IMR-90 (cell line): ENCODE measurements at regions not wholly inside any gene's neighbourhood (a gene's known extent, or its start where the extent isn't known, plus 50 kb on each side); places are given as distances from the start of the nearest gene placed in this dataset.

ENCODE experiments used
- ATAC-seq: fragments of 200-7000 bp; cut with Tn5 transposase; 2 replicates; pipeline ENCODE4 v1.9.1; 2020; ENCODE audit warnings: low read depth, mild to moderate bottlenecking, moderate library complexity
- BruUV-seq: library from RNA; stranded (reverse); fragments of 400-500 nt; replicated peaks from 2 replicates; lab custom pipeline; 2021; lab: Mats Ljungman, UMichigan
- CTCF ChIA-PET: fragments of 300-600 bp; formaldehyde crosslinking; extraction: SDS; loops from one replicate; lab custom pipeline; 2021; ENCODE audit warnings: antibody characterized with exemption; lab: Yijun Ruan, JAX
- POLR2A ChIA-PET: fragments of 300-600 bp; sonication (Branson Sonifier 250); formaldehyde crosslinking; loops from one replicate; lab custom pipeline; 2022; ENCODE audit warnings: antibody characterized with exemption; ENCODE audit not compliant: unreplicated experiment; lab: Charles Lee
- DNase-seq: peaks from one replicate; pipeline ENCODE4 v3.0.0; 2013
- H2AFZ ChIP-seq: replicated peaks from 2 replicates; pipeline ENCODE3; 2013; ENCODE audit warnings: low read length, mild to moderate bottlenecking; ENCODE audit not compliant: poor library complexity
- H2AK5ac ChIP-seq: 2 replicates; pipeline ENCODE4 v1.6.1; 2013; ENCODE audit warnings: low read depth, low read length, inconsistent platforms
- H2AK9ac ChIP-seq: replicated peaks from 2 replicates; pipeline ENCODE3; 2013; ENCODE audit warnings: mild to moderate bottlenecking, low read depth, low read length, moderate library complexity; ENCODE audit not compliant: poor library complexity
- H2BK120ac ChIP-seq: 2 replicates; pipeline ENCODE4 v1.6.1; 2013; ENCODE audit warnings: low read depth, low read length, inconsistent platforms
- H2BK15ac ChIP-seq: 3 replicates; pipeline ENCODE4 v1.6.1; 2013; ENCODE audit warnings: low read depth, low read length, inconsistent platforms
- H2BK20ac ChIP-seq: 2 replicates; pipeline ENCODE4 v1.6.1; 2013; ENCODE audit warnings: low read depth, mild to moderate bottlenecking, inconsistent platforms, low read length, moderate library complexity
- H2BK5ac ChIP-seq: 2 replicates; pipeline ENCODE4 v1.6.1; 2013; ENCODE audit warnings: mild to moderate bottlenecking, low read depth, low read length, inconsistent platforms; ENCODE audit not compliant: poor library complexity, severe bottlenecking
- H3K14ac ChIP-seq: replicated peaks from 2 replicates; pipeline ENCODE4 v1.6.1; 2013; ENCODE audit warnings: low read depth, low read length, inconsistent platforms
- H3K18ac ChIP-seq: 2 replicates; pipeline ENCODE4 v1.6.1; 2013; ENCODE audit warnings: low read depth, low read length, control low read depth
- H3K23ac ChIP-seq: 2 replicates; pipeline ENCODE4 v1.6.1; 2013; ENCODE audit warnings: low read depth, low read length, inconsistent platforms
- H3K27ac ChIP-seq: 2 replicates; pipeline ENCODE4 v1.5.1; 2013; ENCODE audit warnings: mild to moderate bottlenecking, control low read depth, low read length; ENCODE audit not compliant: insufficient read depth
- H3K27me3 ChIP-seq: 2 replicates; pipeline ENCODE4 v1.6.1; 2013; ENCODE audit warnings: low read length; ENCODE audit not compliant: control insufficient read depth, insufficient read depth
- H3K36me3 ChIP-seq: 2 replicates; pipeline ENCODE4 v1.6.1; 2013; ENCODE audit warnings: low read length, mixed read lengths; ENCODE audit not compliant: control insufficient read depth, insufficient read depth
- H3K4ac ChIP-seq: 2 replicates; pipeline ENCODE4 v1.6.1; 2013; ENCODE audit warnings: low read depth, low read length, inconsistent platforms
- H3K4me1 ChIP-seq: 2 replicates; pipeline ENCODE4 v1.6.1; 2013; ENCODE audit warnings: low read length, mixed read lengths; ENCODE audit not compliant: control insufficient read depth, insufficient read depth
- H3K4me2 ChIP-seq: 2 replicates; pipeline ENCODE4 v1.6.1; 2013; ENCODE audit warnings: low read depth, mild to moderate bottlenecking, control low read depth, low read length, moderate library complexity
- H3K4me3 ChIP-seq: 2 replicates; pipeline ENCODE4 v1.5.1; 2013; ENCODE audit warnings: low read depth, mild to moderate bottlenecking, control low read depth, low read length, moderate library complexity; ENCODE audit not compliant: insufficient read depth
- H3K56ac ChIP-seq: 2 replicates; pipeline ENCODE4 v1.6.1; 2013; ENCODE audit warnings: low read length, inconsistent platforms; ENCODE audit not compliant: insufficient read depth; ENCODE audit errors: extremely low read depth
- H3K79me1 ChIP-seq, 2 experiments: 2 replicates each; pipeline ENCODE4 v1.6.1; 2013; ENCODE audit warnings: low read length in 2 of 2, inconsistent platforms in 1 of 2, low read depth in 1 of 2
- H3K9ac ChIP-seq: 2 replicates; pipeline ENCODE4 v1.6.1; 2013; ENCODE audit warnings: low read depth, low read length, control low read depth
- H3K9me1 ChIP-seq: 2 replicates; pipeline ENCODE4 v1.6.1; 2013; ENCODE audit warnings: low read length, inconsistent platforms; ENCODE audit not compliant: insufficient read depth
- H3K9me3 ChIP-seq: 2 replicates; pipeline ENCODE4 v1.6.1; 2013; ENCODE audit warnings: low read length; ENCODE audit not compliant: control insufficient read depth, insufficient read depth
- H4K20me1 ChIP-seq: 2 replicates; pipeline ENCODE4 v1.6.1; 2013; ENCODE audit warnings: low read length, inconsistent platforms; ENCODE audit not compliant: insufficient read depth
- H4K5ac ChIP-seq: 2 replicates; pipeline ENCODE4 v1.6.1; 2013; ENCODE audit warnings: mild to moderate bottlenecking, low read depth, low read length, control low read depth
- H4K8ac ChIP-seq, 2 experiments: 2 replicates each; pipeline ENCODE4 v1.6.1; 2013; ENCODE audit warnings: low read depth in 2 of 2, low read length in 2 of 2, control low read depth in 1 of 2, inconsistent platforms in 1 of 2
- H4K91ac ChIP-seq: 2 replicates; pipeline ENCODE4 v1.6.1; 2013; ENCODE audit warnings: low read depth, low read length, inconsistent platforms; ENCODE audit not compliant: insufficient read depth
- BHLHE40 ChIP-seq: fragments of 150-350 bp; IDR thresholded peaks from 2 replicates; pipeline ENCODE4 v1.6.1; 2016; ENCODE audit warnings: mild to moderate bottlenecking, low read depth, low read length
- CEBPB ChIP-seq: IDR thresholded peaks from 2 replicates; pipeline ENCODE4 v1.6.1; 2012; ENCODE audit warnings: low read depth, low read length, improper control_type of control experiment
- CHD1 ChIP-seq: IDR thresholded peaks from 2 replicates; pipeline ENCODE4 v1.6.1; 2012; ENCODE audit warnings: low read depth, low read length, improper control_type of control experiment
- FOS ChIP-seq: fragments of 150-350 bp; IDR thresholded peaks from 2 replicates; pipeline ENCODE4 v1.6.1; 2016; ENCODE audit warnings: low read depth, low read length
- MAFK ChIP-seq: IDR thresholded peaks from 2 replicates; pipeline ENCODE4 v1.6.1; 2012; ENCODE audit warnings: low read depth, low read length, improper control_type of control experiment
- MAZ ChIP-seq: IDR thresholded peaks from 2 replicates; pipeline ENCODE4 v1.6.1; 2012; ENCODE audit warnings: low read depth, mild to moderate bottlenecking, low read length, improper control_type of control experiment, moderate library complexity, borderline replicate concordance
- MXI1 ChIP-seq: IDR thresholded peaks from 2 replicates; pipeline ENCODE4 v1.6.1; 2012; ENCODE audit warnings: low read depth, mild to moderate bottlenecking, low read length, moderate library complexity, borderline replicate concordance
- NFE2L2 ChIP-seq: fragments of 150-350 bp; IDR thresholded peaks from 2 replicates; pipeline ENCODE4 v1.6.1; 2016; ENCODE audit warnings: low read depth, mild to moderate bottlenecking, low read length
- POLR2A ChIP-seq: IDR thresholded peaks from 2 replicates; pipeline ENCODE4 v1.6.1; 2012; ENCODE audit warnings: mild to moderate bottlenecking, low read depth, low read length
- RAD21 ChIP-seq: IDR thresholded peaks from 2 replicates; pipeline ENCODE4 v1.6.1; 2012; ENCODE audit warnings: low read length, improper control_type of control experiment
- RCOR1 ChIP-seq: IDR thresholded peaks from 2 replicates; pipeline ENCODE4 v1.6.1; 2012; ENCODE audit warnings: mild to moderate bottlenecking, low read length, improper control_type of control experiment; ENCODE audit not compliant: insufficient replicate concordance
- RFX5 ChIP-seq: IDR thresholded peaks from 2 replicates; pipeline ENCODE4 v1.8.0; 2012; ENCODE audit warnings: low read depth, mild to moderate bottlenecking, low read length, moderate library complexity
- SMC3 ChIP-seq: fragments of 150-350 bp; IDR thresholded peaks from 2 replicates; pipeline ENCODE4 v1.6.1; 2016; ENCODE audit warnings: low read depth, mild to moderate bottlenecking, antibody characterized with exemption, low read length, moderate library complexity
- WGBS, 2 experiments: methylation state at CpG; one replicate each; pipeline versions ENCODE4 v1.1.5 to v1.1.7; 2013; ENCODE audit warnings: missing lambda C conversion rate in 2 of 2; ENCODE audit not compliant: insufficient read length in 1 of 2; ENCODE audit errors: extremely low coverage in 2 of 2; 5-methylcytosine and 5-hydroxymethylcytosine counted together
- dilution Hi-C: fragments of 300-500 bp; cut with HindIII; formaldehyde crosslinking; loops from one replicate; pipeline ENCODE4 v1.14.3; 2018; ENCODE audit warnings: low sequenced_read_pairs; ENCODE audit not compliant: unreplicated experiment
- in situ Hi-C: fragments of 300-500 bp; cut with MboI; formaldehyde crosslinking; loops from 3 replicates; pipeline ENCODE4 v1.14.3; 2019; ENCODE audit warnings: low sequenced_read_pairs, inconsistent platforms, mixed read lengths
- intact Hi-C: fragments of 100-400 bp; cut with micrococcal nuclease; formaldehyde crosslinking; loops from 2 replicates; pipeline ENCODE4 v1.10.0; 2022
- TF ChIP-seq, protein P1 (sequence below): fragments of 150-350 bp; IDR thresholded peaks from 2 replicates; pipeline ENCODE4 v1.6.1; 2016; ENCODE audit warnings: low read depth, mild to moderate bottlenecking, low read length, moderate library complexity, borderline replicate concordance
- TF ChIP-seq, protein P2 (sequence below): conservative IDR thresholded peaks from 2 replicates; pipeline ENCODE4 v1.5.1; 2012; ENCODE audit warnings: mild to moderate bottlenecking, low read depth, low read length, improper control_type of control experiment

DNA sequence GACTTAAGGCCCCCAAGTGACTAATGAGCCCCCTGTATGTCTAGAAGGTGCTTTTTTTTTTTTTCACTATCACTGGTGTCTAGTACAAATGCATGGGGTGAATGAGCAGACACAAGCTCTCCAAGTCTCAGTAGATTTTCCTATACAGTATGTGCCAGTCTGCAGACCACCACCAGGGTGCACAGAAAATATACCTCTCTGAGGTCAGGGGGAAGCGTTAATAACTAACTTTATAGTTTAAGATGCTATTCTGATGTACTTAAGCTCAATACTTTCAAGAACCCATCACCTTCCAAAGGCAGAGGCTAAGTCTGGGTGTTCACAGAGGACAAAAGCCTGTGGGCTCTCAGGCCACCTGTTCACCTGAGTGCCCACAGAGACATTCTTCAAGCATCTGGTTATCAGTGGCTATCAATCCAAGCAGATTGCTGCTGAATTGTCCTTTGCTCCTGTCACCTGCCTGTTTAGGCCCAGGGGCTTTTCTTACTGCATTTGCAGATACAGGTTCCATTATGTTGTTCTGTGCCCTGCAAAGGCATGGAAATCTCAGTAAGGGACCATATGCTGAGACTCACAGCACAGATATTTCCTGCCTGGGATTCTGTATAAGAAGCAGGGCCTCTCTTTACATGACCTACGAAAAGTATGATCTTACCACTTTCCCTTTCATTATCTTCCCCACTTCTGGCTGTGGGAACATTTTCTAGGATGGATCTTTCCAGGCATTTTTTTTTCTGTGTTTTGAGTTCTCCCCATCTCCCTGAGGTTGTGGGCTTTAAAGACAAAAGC is 534.6 kb downstream of the TNS1 start:
- peak overlapping the region; percentile 66; the same call in 1 of the 2 replicates for H2BK20ac ChIP-seq
- no peak overlapping the region for H3K4ac ChIP-seq
- no peaks in the 10 kb centered on the region for H4K20me1 ChIP-seq
- H3K27me3 ChIP-seq, result no peaks in the 10 kb centered on the region
- intact Hi-C loops (no loop called here), dilution Hi-C loops (no loop called here), in situ Hi-C loops (no loop called here)
- no peaks in the 10 kb centered on the region for H3K79me1 ChIP-seq
- no peak overlapping the region for H2AFZ ChIP-seq
- no peak overlapping the region for H2BK5ac ChIP-seq
- H3K9me3 ChIP-seq, result no peaks in the 10 kb centered on the region
- no CpG with 5 or more reads among the region's 2 CpGs for WGBS, 2 experiments
- peak; percentile 47 for ATAC-seq
- peak overlapping the region; percentile 50 for H3K4me2 ChIP-seq
- ChIA-PET POLR2A (no interaction called here), CTCF (interaction anchor here (0.6 kb wide), 1 partner anchor 24 kb away, joined by 3 read pairs; no protein-coding TSS in a partner anchor)
- peak overlapping the region; percentile 90; the same call in 1 of the 2 replicates for H4K5ac ChIP-seq
- H4K8ac ChIP-seq, result peak overlapping the region in 1 of 2 experiments; percentile 53; a peak in 2 of 4 replicates
- no TSS peak for BruUV-seq
- no peaks in the 10 kb centered on the region for H3K36me3 ChIP-seq
- peak overlapping the region; percentile 67; the same call in 1 of the 3 replicates for H2BK15ac ChIP-seq
- H3K14ac ChIP-seq, result peak overlapping the region; percentile 62
- H3K56ac ChIP-seq, result no peak overlapping the region
- H3K18ac ChIP-seq, result peak overlapping the region; percentile 94
- H3K27ac ChIP-seq, result peak overlapping the region; percentile 19; the same call in 1 of the 2 replicates
- H3K4me1 ChIP-seq, result peaks cover 14% of the 10 kb centered on the region
- peak overlapping the region; percentile 58; the same call in 1 of the 2 replicates for H3K9ac ChIP-seq
- 0 out of 2 replicates have a peak overlapping the region, but pooled peaks have one; percentile 36 for H4K91ac ChIP-seq
- H2BK120ac ChIP-seq, result peak overlapping the region; percentile 9; the same call in 1 of the 2 replicates
- no peak overlapping the region for H3K4me3 ChIP-seq
- H3K9me1 ChIP-seq, result no peaks in the 10 kb centered on the region
- H2AK9ac ChIP-seq, result no peak overlapping the region
- H2AK5ac ChIP-seq, result no peak overlapping the region
- H3K23ac ChIP-seq, result no peak overlapping the region
- peak; percentile 51 for DNase-seq
- no peak for TF ChIP-seq MAFK
- no peak for TF ChIP-seq RFX5
- TF ChIP-seq, protein P1, sequence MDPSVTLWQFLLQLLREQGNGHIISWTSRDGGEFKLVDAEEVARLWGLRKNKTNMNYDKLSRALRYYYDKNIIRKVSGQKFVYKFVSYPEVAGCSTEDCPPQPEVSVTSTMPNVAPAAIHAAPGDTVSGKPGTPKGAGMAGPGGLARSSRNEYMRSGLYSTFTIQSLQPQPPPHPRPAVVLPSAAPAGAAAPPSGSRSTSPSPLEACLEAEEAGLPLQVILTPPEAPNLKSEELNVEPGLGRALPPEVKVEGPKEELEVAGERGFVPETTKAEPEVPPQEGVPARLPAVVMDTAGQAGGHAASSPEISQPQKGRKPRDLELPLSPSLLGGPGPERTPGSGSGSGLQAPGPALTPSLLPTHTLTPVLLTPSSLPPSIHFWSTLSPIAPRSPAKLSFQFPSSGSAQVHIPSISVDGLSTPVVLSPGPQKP, result no peak
- no peak for TF ChIP-seq NFE2L2
- no peak for TF ChIP-seq CEBPB
- TF ChIP-seq MXI1, result no peak
- no peak for TF ChIP-seq CHD1
- TF ChIP-seq, protein P2, sequence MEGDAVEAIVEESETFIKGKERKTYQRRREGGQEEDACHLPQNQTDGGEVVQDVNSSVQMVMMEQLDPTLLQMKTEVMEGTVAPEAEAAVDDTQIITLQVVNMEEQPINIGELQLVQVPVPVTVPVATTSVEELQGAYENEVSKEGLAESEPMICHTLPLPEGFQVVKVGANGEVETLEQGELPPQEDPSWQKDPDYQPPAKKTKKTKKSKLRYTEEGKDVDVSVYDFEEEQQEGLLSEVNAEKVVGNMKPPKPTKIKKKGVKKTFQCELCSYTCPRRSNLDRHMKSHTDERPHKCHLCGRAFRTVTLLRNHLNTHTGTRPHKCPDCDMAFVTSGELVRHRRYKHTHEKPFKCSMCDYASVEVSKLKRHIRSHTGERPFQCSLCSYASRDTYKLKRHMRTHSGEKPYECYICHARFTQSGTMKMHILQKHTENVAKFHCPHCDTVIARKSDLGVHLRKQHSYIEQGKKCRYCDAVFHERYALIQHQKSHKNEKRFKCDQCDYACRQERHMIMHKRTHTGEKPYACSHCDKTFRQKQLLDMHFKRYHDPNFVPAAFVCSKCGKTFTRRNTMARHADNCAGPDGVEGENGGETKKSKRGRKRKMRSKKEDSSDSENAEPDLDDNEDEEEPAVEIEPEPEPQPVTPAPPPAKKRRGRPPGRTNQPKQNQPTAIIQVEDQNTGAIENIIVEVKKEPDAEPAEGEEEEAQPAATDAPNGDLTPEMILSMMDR, result no peak
- TF ChIP-seq RCOR1, result no peak
- TF ChIP-seq SMC3, result no peak
- no peak for TF ChIP-seq FOS
- TF ChIP-seq BHLHE40, result no peak
- no peak for TF ChIP-seq RAD21
- TF ChIP-seq POLR2A, result no peak
- no peak for TF ChIP-seq MAZ
